Thoracic aorta (tissue), 2 donors: ENCODE measurements at regions not wholly inside any gene's neighbourhood (a gene's known extent, or its start where the extent isn't known, plus 50 kb on each side); places are given as distances from the start of the nearest gene placed in this dataset.

Experiments used
- ATAC-seq: fragments of 150-250 bp; one replicate; pipeline ENCODE4 v1.8.0; 2017; ENCODE audit warnings: low read depth; ENCODE audit not compliant: insufficient number of reproducible peaks, low FRiP score
- DNase-seq: peaks from one replicate; pipeline ENCODE4 v3.0.0-alpha.2; 2020; ENCODE audit warnings: low spot score
- H3K27ac ChIP-seq, 2 donors: fragments of 200-600 bp; sonication (generic); 1 replicate in 1 of 2; 2 replicates in 1 of 2; pipeline ENCODE4 v1.5.1; 2016; ENCODE audit warnings: mild to moderate bottlenecking in 2 of 2, moderate library complexity in 2 of 2
- H3K27me3 ChIP-seq: fragments of 200-600 bp; sonication (generic); replicated peaks from 2 replicates; pipeline ENCODE4 v1.6.0; 2016; ENCODE audit warnings: mild to moderate bottlenecking; ENCODE audit not compliant: insufficient read depth
- H3K36me3 ChIP-seq: fragments of 200-600 bp; sonication (generic); one replicate; pipeline ENCODE4 v1.5.1; 2016
- H3K4me1 ChIP-seq, 2 donors: fragments of 200-600 bp; sonication (generic); 1 replicate in 1 of 2; 2 replicates in 1 of 2; pipeline versions ENCODE4 v1.5.1 to v1.6.0; 2016; ENCODE audit warnings: low read depth in 2 of 2, mild to moderate bottlenecking in 1 of 2; ENCODE audit not compliant: control insufficient read depth in 1 of 2
- H3K4me3 ChIP-seq: fragments of 200-600 bp; sonication (generic); 2 replicates; pipeline ENCODE4 v1.5.1; 2016; ENCODE audit warnings: mild to moderate bottlenecking
- H3K9me3 ChIP-seq: fragments of 200-600 bp; sonication (generic); 2 replicates; pipeline ENCODE4 v1.5.1; 2016
- TF ChIP-seq, protein P1 (sequence below): fragments of 200-600 bp; sonication (generic); IDR thresholded peaks from one replicate; pipeline ENCODE4 v1.5.1; 2019; ENCODE audit warnings: antibody characterized with exemption

DNA sequence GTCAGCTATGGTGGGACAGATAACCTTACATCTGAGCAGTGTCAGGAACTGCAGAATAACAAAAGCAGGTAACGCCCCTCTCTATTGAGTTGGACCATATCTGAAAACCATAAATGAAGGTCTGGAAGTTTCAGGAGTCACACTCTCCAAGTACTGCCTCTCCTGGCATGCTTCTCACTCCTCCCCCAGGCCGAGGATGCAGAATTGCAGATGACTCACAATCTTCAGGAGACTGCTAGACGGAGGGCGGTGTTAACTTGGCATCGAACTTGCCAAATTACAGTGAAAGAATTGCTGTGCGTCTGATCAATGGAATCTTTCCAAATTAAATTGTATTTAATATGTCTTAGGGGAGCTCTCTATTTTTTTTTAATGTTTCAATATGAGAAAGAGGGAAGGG lies 67.1 kb upstream of the TRIM2 start:
- TF ChIP-seq, protein P1, sequence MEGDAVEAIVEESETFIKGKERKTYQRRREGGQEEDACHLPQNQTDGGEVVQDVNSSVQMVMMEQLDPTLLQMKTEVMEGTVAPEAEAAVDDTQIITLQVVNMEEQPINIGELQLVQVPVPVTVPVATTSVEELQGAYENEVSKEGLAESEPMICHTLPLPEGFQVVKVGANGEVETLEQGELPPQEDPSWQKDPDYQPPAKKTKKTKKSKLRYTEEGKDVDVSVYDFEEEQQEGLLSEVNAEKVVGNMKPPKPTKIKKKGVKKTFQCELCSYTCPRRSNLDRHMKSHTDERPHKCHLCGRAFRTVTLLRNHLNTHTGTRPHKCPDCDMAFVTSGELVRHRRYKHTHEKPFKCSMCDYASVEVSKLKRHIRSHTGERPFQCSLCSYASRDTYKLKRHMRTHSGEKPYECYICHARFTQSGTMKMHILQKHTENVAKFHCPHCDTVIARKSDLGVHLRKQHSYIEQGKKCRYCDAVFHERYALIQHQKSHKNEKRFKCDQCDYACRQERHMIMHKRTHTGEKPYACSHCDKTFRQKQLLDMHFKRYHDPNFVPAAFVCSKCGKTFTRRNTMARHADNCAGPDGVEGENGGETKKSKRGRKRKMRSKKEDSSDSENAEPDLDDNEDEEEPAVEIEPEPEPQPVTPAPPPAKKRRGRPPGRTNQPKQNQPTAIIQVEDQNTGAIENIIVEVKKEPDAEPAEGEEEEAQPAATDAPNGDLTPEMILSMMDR = no peak
- Histone ChIP-seq H3K27me3 (no peaks in the 10 kb centered on the region), H3K27ac (no peak overlapping the region), H3K9me3 (no peaks in the 10 kb centered on the region), H3K4me1 (peaks cover 0 to 8% of the 10 kb centered on the region in 2 donors), H3K36me3 (no peaks in the 10 kb centered on the region), H3K4me3 (no peak overlapping the region)
- ATAC-seq (peak; percentile 58), DNase-seq (no peak)

DNA sequence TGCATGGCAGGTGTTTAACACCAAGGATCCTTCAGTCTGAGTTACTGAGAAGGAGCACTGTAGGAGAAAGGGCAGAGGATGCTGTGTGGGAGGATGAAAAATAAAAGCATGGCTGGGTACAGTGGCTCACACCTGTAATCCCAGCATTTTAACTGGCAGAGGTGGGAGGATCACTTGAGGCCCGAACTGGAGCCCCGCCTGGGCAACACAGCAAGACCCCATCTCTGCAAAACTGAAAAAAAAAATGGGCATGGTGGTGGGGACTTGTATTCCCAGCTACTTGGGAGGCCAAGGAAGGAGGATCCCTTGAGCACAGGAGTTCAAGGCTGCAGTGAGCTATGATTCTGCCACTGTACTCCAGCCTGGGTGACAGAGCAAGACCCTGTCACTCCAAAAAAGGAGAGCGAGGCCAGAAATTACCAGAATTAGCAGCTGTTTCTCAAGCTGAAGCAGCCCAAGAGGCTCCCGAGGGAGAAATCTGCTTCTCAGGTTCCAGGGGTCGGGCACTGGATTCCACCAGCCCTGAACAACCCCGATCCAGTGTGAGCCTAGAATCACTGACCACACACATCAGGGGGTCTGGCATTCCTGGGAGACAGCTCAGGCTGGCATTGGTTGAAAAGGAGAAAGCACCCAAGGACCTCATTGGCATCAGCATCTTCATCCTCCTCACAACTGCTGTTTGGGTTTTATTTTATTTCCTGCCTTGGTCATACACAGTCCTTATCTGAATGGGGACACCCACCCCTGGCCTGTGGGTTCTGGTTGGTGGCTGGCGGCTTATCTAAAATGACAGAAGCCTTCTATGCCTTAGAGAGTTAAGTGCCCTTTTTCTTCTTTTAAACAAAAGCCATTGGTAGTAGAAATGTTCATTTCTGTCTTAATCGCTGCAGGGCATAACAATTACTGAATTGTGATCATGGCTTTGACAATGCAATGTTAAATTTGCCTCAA lies 66.3 kb upstream of the TRIM2 start:
- DNase-seq (no peak), ATAC-seq (no peak)
- Histone ChIP-seq H3K36me3 (no peaks in the 10 kb centered on the region), H3K9me3 (no peaks in the 10 kb centered on the region), H3K4me1 (peaks cover 0 to 8% of the 10 kb centered on the region in 2 donors), H3K27me3 (no peaks in the 10 kb centered on the region), H3K4me3 (no peak overlapping the region), H3K27ac (no peak overlapping the region)
- TF ChIP-seq, protein P1 = no peak

DNA sequence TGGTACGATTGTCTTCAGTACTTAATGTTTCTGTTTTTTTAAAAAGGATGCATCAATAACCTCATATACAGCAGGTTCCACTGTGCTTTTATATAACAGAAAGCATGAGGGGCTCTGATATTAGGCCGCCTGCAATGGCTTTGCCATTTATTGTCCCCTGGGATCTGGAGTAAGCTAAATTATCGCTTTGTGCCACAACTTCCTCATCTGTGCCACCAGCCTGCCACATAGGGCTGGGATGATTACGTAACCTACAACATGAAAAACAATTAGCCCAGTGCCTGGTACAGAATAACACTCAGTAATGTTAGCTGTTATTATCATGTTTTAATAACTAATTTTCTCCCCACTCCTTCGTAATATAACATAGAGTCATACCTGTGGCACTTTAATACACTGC lies 65.5 kb upstream of the TRIM2 start:
- Histone ChIP-seq H3K27ac (no peak overlapping the region), H3K27me3 (no peaks in the 10 kb centered on the region), H3K36me3 (no peaks in the 10 kb centered on the region), H3K4me1 (peaks cover 0 to 8% of the 10 kb centered on the region in 2 donors), H3K9me3 (no peaks in the 10 kb centered on the region), H3K4me3 (no peak overlapping the region)
- ATAC-seq (no peak), DNase-seq (no peak)
- TF ChIP-seq, protein P1 = no peak

DNA sequence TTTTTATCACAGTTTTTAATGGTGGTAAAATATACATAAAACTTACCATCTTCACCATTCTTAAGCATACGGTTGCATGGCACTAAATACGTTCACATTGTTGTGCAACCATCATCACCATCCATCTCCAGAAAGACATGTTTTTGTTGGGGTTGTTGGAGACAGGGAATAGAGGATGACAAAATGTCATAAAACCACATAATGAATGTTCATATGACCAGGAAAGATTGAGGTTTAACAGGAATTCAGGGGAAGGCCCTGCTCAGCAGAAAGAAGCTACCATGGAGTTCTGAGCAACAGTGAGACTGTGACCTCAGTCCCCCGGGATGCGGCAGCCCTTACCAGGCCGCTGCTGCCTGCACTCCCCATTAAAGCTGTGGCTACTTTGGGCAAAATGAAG lies 63.9 kb upstream of the TRIM2 start:
- H3K27ac ChIP-seq = no peak overlapping the region
- H3K4me3 ChIP-seq = no peak overlapping the region
- DNase-seq (no peak), ATAC-seq (no peak)
- no peaks in the 10 kb centered on the region for H3K9me3 ChIP-seq
- H3K36me3 ChIP-seq = no peaks in the 10 kb centered on the region
- no peaks in the 10 kb centered on the region for H3K27me3 ChIP-seq
- TF ChIP-seq, protein P1 = no peak
- H3K4me1 ChIP-seq = peaks cover 0 to 8% of the 10 kb centered on the region in 2 donors

DNA sequence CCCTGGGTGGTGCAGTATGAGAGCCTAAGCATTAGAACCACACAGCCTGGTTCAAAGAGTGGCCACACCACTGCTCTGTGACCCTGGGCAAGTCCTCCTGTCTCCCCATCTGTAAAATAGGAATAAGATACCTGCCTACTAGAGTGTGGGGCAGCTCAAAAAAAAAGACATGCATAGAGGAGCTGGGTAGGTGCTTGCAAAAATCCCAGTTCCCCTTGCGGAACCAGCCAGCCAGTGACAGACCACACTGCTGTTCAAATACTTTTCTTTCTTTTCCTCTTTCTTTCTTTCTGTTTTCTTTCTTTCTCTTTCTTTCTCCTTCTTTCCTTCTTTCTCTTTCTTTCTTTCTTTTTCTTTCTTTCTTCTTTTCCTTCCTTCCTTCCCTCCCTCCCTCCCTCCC lies 63.0 kb upstream of the TRIM2 start:
- Histone ChIP-seq H3K4me3 (no peak overlapping the region), H3K27ac (no peak overlapping the region), H3K27me3 (no peaks in the 10 kb centered on the region), H3K4me1 (peaks cover 0 to 8% of the 10 kb centered on the region in 2 donors), H3K9me3 (no peaks in the 10 kb centered on the region), H3K36me3 (no peaks in the 10 kb centered on the region)
- TF ChIP-seq, protein P1 = no peak
- ATAC-seq (no peak), DNase-seq (no peak)
